ENCODE measurements at regions not wholly inside any gene's neighbourhood (a gene's known extent, or its start where the extent isn't known, plus 50 kb on each side); places are given as distances from the start of the nearest gene placed in this dataset.

DNA sequence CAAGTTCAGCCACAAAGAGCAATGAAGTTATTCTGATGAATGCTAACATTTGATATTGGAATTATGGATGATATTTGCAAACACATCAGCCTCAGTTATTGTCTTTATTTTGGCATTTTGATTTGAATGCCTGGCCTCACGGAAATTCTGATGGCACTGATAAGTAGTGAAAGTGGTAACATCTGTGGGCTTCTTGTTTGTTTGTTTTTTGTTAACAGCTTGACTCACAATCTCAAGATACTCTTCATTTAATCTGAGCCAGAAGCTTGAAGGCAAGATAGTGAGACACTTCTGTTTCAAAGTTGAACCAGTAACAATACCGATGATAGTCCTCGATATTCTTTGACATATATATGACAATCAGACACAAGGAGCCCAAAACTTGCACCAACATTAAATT lies 182.9 kb upstream of the NFIA start:
- TF ChIP-seq, protein P1, sequence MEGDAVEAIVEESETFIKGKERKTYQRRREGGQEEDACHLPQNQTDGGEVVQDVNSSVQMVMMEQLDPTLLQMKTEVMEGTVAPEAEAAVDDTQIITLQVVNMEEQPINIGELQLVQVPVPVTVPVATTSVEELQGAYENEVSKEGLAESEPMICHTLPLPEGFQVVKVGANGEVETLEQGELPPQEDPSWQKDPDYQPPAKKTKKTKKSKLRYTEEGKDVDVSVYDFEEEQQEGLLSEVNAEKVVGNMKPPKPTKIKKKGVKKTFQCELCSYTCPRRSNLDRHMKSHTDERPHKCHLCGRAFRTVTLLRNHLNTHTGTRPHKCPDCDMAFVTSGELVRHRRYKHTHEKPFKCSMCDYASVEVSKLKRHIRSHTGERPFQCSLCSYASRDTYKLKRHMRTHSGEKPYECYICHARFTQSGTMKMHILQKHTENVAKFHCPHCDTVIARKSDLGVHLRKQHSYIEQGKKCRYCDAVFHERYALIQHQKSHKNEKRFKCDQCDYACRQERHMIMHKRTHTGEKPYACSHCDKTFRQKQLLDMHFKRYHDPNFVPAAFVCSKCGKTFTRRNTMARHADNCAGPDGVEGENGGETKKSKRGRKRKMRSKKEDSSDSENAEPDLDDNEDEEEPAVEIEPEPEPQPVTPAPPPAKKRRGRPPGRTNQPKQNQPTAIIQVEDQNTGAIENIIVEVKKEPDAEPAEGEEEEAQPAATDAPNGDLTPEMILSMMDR (conservative IDR thresholded peaks at IDR 0.05; ENCODE audit: low read depth, low read length): no peak
- no peak for TF ChIP-seq EZH2 (IDR thresholded peaks at IDR 0.05; ENCODE audit: borderline replicate concordance, low read depth, low read length, poor library complexity, severe bottlenecking)

Data from A673 (cell line).